ENCODE measurements at regions not wholly inside any gene's neighbourhood (a gene's known extent, or its start where the extent isn't known, plus 50 kb on each side); places are given as distances from the start of the nearest gene placed in this dataset.

- Histone ChIP-seq H3K4me1 (ENCODE audit: control insufficient read depth, insufficient read depth, low read length, poor library complexity, severe bottlenecking) (no peaks in the 10 kb centered on the region), H3K27ac (ENCODE audit: insufficient read depth, low read length, poor library complexity, severe bottlenecking) (no peak overlapping the region), H3K4me3 (ENCODE audit: low read depth, low read length) (no peak overlapping the region), H3K27me3 (ENCODE audit: control insufficient read depth, insufficient read depth, low read length) (peaks cover 6% of the 10 kb centered on the region), H3K36me3 (ENCODE audit: control insufficient read depth, insufficient read depth, low read length) (no peaks in the 10 kb centered on the region), H3K9me3 (ENCODE audit: control insufficient read depth in 2 of 2, low read length in 2 of 2) (no peaks in the 10 kb centered on the region)
- ATAC-seq (ENCODE audit: low read depth in 2 of 2) (no peak), DNase-seq (no peak)
- Mint-ChIP-seq H3K4me1 (no peaks in the 10 kb centered on the region), H3K27me3 (peaks cover 23% of the 10 kb centered on the region), H3K36me3 (no peaks in the 10 kb centered on the region), H3K4me3 (no peak overlapping the region), H3K9me3 (peaks cover 0 to 2% (median 0%) of the 10 kb centered on the region in 7 donors), H3K27ac (no peak overlapping the region)
These were observed 146.8 kb upstream of the SYT13 start for GRCh38 chr11:45432910-45433309.

GRCh38 chr11:45432100-45432499 is 146.0 kb upstream of the SYT13 start:
- no peaks in the 10 kb centered on the region for H3K4me1 ChIP-seq (ENCODE audit: control insufficient read depth, insufficient read depth, low read length, poor library complexity, severe bottlenecking)
- no peak overlapping the region for H3K4me3 Mint-ChIP-seq
- H3K27me3 ChIP-seq (ENCODE audit: control insufficient read depth, insufficient read depth, low read length): peaks cover 6% of the 10 kb centered on the region
- ATAC-seq (ENCODE audit: low read depth in 2 of 2) (no peak), DNase-seq (no peak)
- no peaks in the 10 kb centered on the region for H3K36me3 ChIP-seq (ENCODE audit: control insufficient read depth, insufficient read depth, low read length)
- no peaks in the 10 kb centered on the region for H3K4me1 Mint-ChIP-seq
- H3K36me3 Mint-ChIP-seq: no peaks in the 10 kb centered on the region
- peaks cover 23% of the 10 kb centered on the region for H3K27me3 Mint-ChIP-seq
- H3K9me3 Mint-ChIP-seq: peaks cover 0 to 2% (median 0%) of the 10 kb centered on the region in 7 donors
- no peak overlapping the region for H3K27ac ChIP-seq (ENCODE audit: insufficient read depth, low read length, poor library complexity, severe bottlenecking)
- no peak overlapping the region for H3K27ac Mint-ChIP-seq
- no peaks in the 10 kb centered on the region for H3K9me3 ChIP-seq (ENCODE audit: control insufficient read depth in 2 of 2, low read length in 2 of 2)
- H3K4me3 ChIP-seq (ENCODE audit: low read depth, low read length): no peak overlapping the region

- Mint-ChIP-seq H3K27me3 (peaks cover 27% of the 10 kb centered on the region), H3K4me1 (no peaks in the 10 kb centered on the region), H3K4me3 (no peak overlapping the region), H3K27ac (no peak overlapping the region), H3K9me3 (peaks cover 0 to 2% (median 0%) of the 10 kb centered on the region in 7 donors), H3K36me3 (no peaks in the 10 kb centered on the region)
- Histone ChIP-seq H3K27ac (ENCODE audit: insufficient read depth, low read length, poor library complexity, severe bottlenecking) (no peak overlapping the region), H3K4me1 (ENCODE audit: control insufficient read depth, insufficient read depth, low read length, poor library complexity, severe bottlenecking) (no peaks in the 10 kb centered on the region), H3K4me3 (ENCODE audit: low read depth, low read length) (no peak overlapping the region), H3K36me3 (ENCODE audit: control insufficient read depth, insufficient read depth, low read length) (no peaks in the 10 kb centered on the region), H3K27me3 (ENCODE audit: control insufficient read depth, insufficient read depth, low read length) (peaks cover 6% of the 10 kb centered on the region), H3K9me3 (ENCODE audit: control insufficient read depth in 2 of 2, low read length in 2 of 2) (no peaks in the 10 kb centered on the region)
- ATAC-seq (ENCODE audit: low read depth in 2 of 2) (no peak), DNase-seq (no peak)
These were observed 145.2 kb upstream of the SYT13 start for GRCh38 chr11:45431046-45432018.

- no peaks in the 10 kb centered on the region for H3K36me3 ChIP-seq (ENCODE audit: control insufficient read depth, insufficient read depth, low read length)
- no peaks in the 10 kb centered on the region for H3K36me3 Mint-ChIP-seq
- no peak for DNase-seq
- no peak overlapping the region for H3K27ac ChIP-seq (ENCODE audit: insufficient read depth, low read length, poor library complexity, severe bottlenecking)
- peaks cover 0 to 2% (median 0%) of the 10 kb centered on the region in 7 donors for H3K9me3 Mint-ChIP-seq
- H3K27me3 Mint-ChIP-seq: peaks cover 26% of the 10 kb centered on the region
- peaks cover 6% of the 10 kb centered on the region for H3K27me3 ChIP-seq (ENCODE audit: control insufficient read depth, insufficient read depth, low read length)
- H3K4me1 ChIP-seq (ENCODE audit: control insufficient read depth, insufficient read depth, low read length, poor library complexity, severe bottlenecking): no peaks in the 10 kb centered on the region
- H3K9me3 ChIP-seq (ENCODE audit: control insufficient read depth in 2 of 2, low read length in 2 of 2): no peaks in the 10 kb centered on the region
- no peak for ATAC-seq (ENCODE audit: low read depth in 2 of 2)
- H3K4me1 Mint-ChIP-seq: no peaks in the 10 kb centered on the region
- no peak overlapping the region for H3K27ac Mint-ChIP-seq
- H3K4me3 ChIP-seq (ENCODE audit: low read depth, low read length): no peak overlapping the region
- H3K4me3 Mint-ChIP-seq: no peak overlapping the region
These were observed 144.2 kb upstream of the SYT13 start for GRCh38 chr11:45430361-45430760.

GRCh38 chr11:45429719-45430118 is 143.6 kb upstream of the SYT13 start:
- H3K27me3 Mint-ChIP-seq: peaks cover 29% of the 10 kb centered on the region
- H3K27me3 ChIP-seq (ENCODE audit: control insufficient read depth, insufficient read depth, low read length): peaks cover 6% of the 10 kb centered on the region
- no peaks in the 10 kb centered on the region for H3K4me1 Mint-ChIP-seq
- no peaks in the 10 kb centered on the region for H3K36me3 Mint-ChIP-seq
- H3K4me3 ChIP-seq (ENCODE audit: low read depth, low read length): no peak overlapping the region
- no peaks in the 10 kb centered on the region for H3K9me3 ChIP-seq (ENCODE audit: control insufficient read depth in 2 of 2, low read length in 2 of 2)
- H3K9me3 Mint-ChIP-seq: peaks cover 0 to 2% (median 0%) of the 10 kb centered on the region in 7 donors
- H3K4me1 ChIP-seq (ENCODE audit: control insufficient read depth, insufficient read depth, low read length, poor library complexity, severe bottlenecking): no peaks in the 10 kb centered on the region
- H3K27ac Mint-ChIP-seq: no peak overlapping the region
- H3K36me3 ChIP-seq (ENCODE audit: control insufficient read depth, insufficient read depth, low read length): no peaks in the 10 kb centered on the region
- DNase-seq (no peak), ATAC-seq (ENCODE audit: low read depth in 2 of 2) (no peak)
- H3K27ac ChIP-seq (ENCODE audit: insufficient read depth, low read length, poor library complexity, severe bottlenecking): no peak overlapping the region
- H3K4me3 Mint-ChIP-seq: no peak overlapping the region

GRCh38 chr11:45428541-45429230 is 142.5 kb upstream of the SYT13 start:
- no peak overlapping the region for H3K27ac ChIP-seq (ENCODE audit: insufficient read depth, low read length, poor library complexity, severe bottlenecking)
- no peak for DNase-seq
- H3K9me3 ChIP-seq (ENCODE audit: control insufficient read depth in 2 of 2, low read length in 2 of 2): no peaks in the 10 kb centered on the region
- Mint-ChIP-seq H3K27ac (no peak overlapping the region), H3K4me1 (no peaks in the 10 kb centered on the region), H3K36me3 (no peaks in the 10 kb centered on the region), H3K4me3 (no peak overlapping the region), H3K9me3 (peaks cover 0 to 2% (median 0%) of the 10 kb centered on the region in 7 donors), H3K27me3 (peaks cover 29% of the 10 kb centered on the region)
- peaks cover 6% of the 10 kb centered on the region for H3K27me3 ChIP-seq (ENCODE audit: control insufficient read depth, insufficient read depth, low read length)
- no peaks in the 10 kb centered on the region for H3K4me1 ChIP-seq (ENCODE audit: control insufficient read depth, insufficient read depth, low read length, poor library complexity, severe bottlenecking)
- no peaks in the 10 kb centered on the region for H3K36me3 ChIP-seq (ENCODE audit: control insufficient read depth, insufficient read depth, low read length)
- no peak for ATAC-seq (ENCODE audit: low read depth in 2 of 2)
- no peak overlapping the region for H3K4me3 ChIP-seq (ENCODE audit: low read depth, low read length)

GRCh38 chr11:45428116-45428515 is 142.0 kb upstream of the SYT13 start:
- no peak for ATAC-seq (ENCODE audit: low read depth in 2 of 2)
- Histone ChIP-seq H3K27ac (ENCODE audit: insufficient read depth, low read length, poor library complexity, severe bottlenecking) (no peak overlapping the region), H3K4me3 (ENCODE audit: low read depth, low read length) (no peak overlapping the region), H3K36me3 (ENCODE audit: control insufficient read depth, insufficient read depth, low read length) (no peaks in the 10 kb centered on the region), H3K4me1 (ENCODE audit: control insufficient read depth, insufficient read depth, low read length, poor library complexity, severe bottlenecking) (no peaks in the 10 kb centered on the region), H3K9me3 (ENCODE audit: control insufficient read depth in 2 of 2, low read length in 2 of 2) (no peaks in the 10 kb centered on the region), H3K27me3 (ENCODE audit: control insufficient read depth, insufficient read depth, low read length) (peaks cover 6% of the 10 kb centered on the region)
- no peak for DNase-seq
- peaks cover 29% of the 10 kb centered on the region for H3K27me3 Mint-ChIP-seq
- no peak overlapping the region for H3K27ac Mint-ChIP-seq
- no peak overlapping the region for H3K4me3 Mint-ChIP-seq
- H3K36me3 Mint-ChIP-seq: no peaks in the 10 kb centered on the region
- peaks cover 0 to 2% (median 0%) of the 10 kb centered on the region in 7 donors for H3K9me3 Mint-ChIP-seq
- no peaks in the 10 kb centered on the region for H3K4me1 Mint-ChIP-seq
